GM21381 (cell line): ENCODE measurements at regions not wholly inside any gene's neighbourhood (a gene's known extent, or its start where the extent isn't known, plus 50 kb on each side); places are given as distances from the start of the nearest gene placed in this dataset.
"Not testable (repeated sequence)": the region's sequence is repeated elsewhere in the genome, so short reads cannot be mapped to it uniquely, and the experiment has no call there.

Source experiments
- ATAC-seq: cut with Tn5 transposase; IDR thresholded peaks from one replicate; pipeline ENCODE4 v1.9.1; 2021; ENCODE audit warnings: mild to moderate bottlenecking, moderate library complexity; ENCODE audit not compliant: unreplicated experiment

DNA sequence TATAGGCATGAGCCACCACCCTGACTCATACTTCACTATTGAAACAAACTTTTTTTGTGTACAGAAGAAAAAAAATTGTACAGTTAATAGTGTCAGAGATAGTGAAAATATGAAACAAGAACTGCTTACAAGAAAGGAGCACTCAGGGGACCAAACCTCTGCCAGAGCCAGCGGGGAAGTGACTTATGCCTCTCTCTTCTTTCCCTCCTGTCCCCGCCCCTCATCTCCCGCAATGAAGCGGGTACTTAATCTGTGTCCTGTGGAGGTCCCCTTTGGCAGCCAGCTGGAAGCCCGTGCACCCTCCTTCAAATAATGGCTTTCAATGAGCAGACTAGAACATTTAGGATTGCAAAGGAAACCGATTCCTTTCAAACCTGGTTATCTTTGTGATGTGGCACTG lies 51.5 kb downstream of the PPIAL4A start:
- not testable (repeated sequence) for ATAC-seq

DNA sequence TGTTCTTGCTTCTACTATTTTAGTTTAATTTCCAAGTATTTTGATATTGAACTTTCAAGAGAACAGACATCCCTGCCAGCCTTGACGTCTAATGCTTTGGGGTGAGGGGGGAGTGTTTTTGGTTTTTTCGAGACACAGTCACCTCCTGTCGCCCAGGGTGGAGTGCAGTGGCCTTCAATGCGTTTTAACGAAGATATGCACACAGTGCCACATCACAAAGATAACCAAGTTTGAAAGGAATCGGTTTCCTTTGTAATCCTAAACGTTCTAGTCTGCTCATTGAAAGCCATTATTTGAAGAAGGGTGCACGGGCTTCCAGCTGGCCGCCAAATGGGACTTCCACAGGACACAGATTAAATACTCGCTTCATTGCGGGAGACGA lies 52.3 kb downstream of the PPIAL4A start:
- ATAC-seq = not testable (repeated sequence)

DNA sequence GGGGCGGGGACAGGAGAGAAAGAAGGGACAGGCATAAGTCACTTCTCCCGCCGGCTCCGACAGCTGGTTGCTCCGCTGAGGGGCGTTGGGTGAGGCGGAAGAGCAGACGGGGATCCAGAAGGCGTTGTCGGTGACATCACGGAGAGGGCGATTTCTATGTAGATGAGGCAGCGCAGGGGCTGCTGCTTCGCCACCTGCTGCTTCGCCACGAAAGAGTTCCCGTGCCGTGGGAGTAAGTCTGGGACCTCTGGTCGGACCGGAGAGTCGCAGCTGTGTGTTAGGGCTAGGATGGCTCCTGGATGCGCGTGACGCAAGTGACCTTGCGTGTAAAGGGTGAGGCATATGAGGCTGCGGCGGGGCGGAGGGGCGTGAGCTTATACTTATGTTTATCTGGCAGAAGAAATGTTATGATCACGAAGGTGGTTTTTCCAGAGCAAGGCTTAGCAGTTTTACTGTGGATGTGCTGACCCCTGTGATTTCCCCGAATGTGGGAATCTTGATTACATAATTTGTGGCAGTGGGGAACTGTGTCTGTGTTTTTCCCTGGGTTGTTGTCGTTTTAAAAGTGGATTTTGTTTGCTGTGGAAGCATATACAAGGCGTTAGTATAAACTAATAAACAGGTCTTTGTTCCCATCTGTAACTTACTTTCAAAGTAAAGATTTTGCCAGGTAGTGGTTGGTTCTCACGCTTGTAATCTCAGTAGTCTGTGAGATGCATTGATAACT lies 52.8 kb downstream of the PPIAL4A start:
- peak; percentile 88 for ATAC-seq

DNA sequence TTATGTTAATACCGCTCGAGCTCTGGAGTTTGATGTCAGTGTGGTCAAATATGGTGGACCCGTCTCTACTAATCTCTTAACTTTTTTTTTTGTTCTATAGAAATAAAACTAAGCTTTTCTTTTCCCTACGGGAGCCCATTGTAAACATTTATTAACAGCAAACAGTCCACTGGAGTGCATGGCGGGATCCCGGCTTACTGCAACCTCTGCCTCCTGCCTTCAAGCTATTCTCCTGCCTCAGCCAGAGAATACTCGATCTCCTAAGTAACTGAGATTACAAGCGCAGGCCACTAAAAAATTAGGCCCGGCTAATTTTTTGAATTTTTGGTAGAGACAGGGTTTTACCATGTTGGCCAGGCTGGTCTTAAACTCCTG lies 53.4 kb downstream of the PPIAL4A start:
- not testable (repeated sequence) for ATAC-seq

DNA sequence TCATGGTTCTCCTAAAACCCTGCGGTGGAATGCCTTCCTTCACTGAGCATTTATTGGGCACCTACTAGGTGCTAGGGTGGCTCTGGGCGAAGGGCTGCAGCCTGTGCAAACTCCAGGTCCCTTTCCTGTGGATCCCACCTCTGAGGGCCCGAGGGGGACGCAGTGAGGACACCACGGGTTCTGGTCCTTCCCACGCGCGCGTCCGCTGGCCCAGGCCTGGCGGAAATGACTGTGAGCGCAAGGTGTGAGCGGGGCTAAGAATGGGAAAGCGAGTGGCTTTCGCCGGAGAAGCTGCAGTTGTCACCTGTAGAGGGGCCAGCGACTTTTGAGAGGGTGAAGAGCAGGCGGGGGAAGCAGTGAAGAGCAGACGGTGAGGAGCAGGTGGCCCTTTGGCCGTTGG lies 55.1 kb downstream of the PPIAL4A start:
- not testable (repeated sequence) for ATAC-seq

DNA sequence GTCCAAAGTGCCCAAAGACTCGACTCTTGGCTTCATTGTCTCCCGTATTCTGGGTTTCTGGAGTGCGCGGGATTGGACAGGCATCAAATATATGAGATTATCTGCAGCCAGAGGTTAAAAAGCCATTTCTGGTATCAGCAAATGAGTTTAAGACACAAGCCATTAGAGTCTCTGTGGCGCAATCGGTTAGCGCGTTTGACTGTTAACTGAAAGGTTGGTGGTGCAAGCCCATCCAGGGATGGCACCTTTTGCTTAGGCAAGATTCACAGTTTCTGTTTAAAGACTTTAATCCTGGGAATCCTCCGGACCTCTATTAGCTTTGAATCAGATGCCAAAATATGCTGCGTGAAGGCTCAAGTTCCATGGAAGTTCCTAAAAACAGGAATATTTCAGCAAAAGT lies 55.6 kb downstream of the PPIAL4A start:
- not testable (repeated sequence) for ATAC-seq

DNA sequence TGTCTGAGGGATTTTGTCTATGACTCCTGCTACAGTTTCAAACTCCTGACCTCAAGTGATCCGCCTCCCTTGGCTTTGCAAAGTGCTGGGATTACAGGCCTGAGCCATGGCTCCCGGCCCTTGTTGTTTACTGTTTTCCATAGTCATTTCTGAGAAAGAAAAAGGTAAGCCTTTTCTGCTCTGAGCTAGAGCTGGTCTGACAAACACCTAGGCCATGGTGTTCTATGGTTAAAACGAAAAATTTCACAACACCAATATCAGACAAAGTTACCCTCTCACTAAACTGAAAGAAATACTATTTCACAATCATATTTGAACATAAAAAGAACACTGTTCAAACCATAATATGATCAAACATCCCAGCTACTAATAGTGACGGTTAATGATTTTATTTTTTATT lies 57.5 kb downstream of the PPIAL4A start:
- ATAC-seq = not testable (repeated sequence)

DNA sequence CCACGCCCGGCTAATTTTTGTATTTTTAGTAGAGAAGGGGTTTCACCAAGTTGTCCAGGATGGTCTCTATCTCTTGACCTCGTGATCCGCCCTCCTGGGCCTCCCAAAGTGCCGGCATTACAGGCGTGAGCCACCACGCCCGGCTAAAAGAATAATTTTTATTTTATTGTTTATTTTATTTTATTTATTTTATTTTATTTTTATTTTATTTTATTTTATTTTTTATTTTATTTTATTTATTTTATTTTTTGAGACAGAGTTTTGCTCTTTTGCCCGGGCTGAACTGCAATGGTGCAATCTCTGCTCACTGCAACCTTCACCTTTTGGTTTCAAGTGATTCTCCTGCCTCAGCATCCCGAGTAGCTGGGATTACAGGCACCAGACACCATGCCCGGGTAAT lies 60.2 kb downstream of the PPIAL4A start:
- ATAC-seq = not testable (repeated sequence)

DNA sequence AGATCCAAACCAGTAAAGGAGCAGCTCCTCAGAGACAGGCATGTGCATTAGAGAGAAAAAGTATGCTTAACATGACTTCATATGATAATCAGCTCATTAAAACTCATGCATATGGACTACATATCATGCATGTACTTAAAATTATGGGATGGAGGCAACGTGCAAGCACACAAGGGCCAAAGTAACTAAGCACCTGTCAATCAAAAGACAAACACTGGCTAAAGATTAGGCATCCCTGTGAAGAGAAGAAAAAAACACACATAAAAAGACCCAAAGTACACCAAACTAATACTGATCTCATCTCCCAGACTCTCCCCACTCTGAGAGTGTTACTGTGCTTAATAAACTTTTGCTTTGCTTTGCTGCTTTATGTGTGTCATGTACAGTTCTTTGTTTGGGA lies 61.1 kb downstream of the PPIAL4A start:
- not testable (repeated sequence) for ATAC-seq

DNA sequence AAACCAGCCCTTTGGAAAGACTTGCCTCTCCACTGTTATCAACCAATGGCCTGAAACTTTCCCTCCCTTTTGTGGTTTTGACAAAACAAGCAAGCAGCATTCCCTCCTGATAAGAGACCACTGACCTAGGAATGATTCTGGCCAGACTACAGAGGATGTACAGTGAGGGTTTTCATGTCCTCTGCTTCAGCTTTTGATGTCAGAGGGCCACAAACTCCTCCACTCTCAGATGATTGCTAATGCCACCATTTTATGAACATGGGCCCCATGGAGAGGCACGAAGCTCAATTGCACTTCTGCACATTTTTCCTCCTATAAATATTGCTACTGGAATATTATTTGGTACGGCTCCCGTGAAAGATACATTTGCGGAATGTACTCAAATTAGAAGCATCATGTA lies 61.5 kb downstream of the PPIAL4A start:
- ATAC-seq = not testable (repeated sequence)

DNA sequence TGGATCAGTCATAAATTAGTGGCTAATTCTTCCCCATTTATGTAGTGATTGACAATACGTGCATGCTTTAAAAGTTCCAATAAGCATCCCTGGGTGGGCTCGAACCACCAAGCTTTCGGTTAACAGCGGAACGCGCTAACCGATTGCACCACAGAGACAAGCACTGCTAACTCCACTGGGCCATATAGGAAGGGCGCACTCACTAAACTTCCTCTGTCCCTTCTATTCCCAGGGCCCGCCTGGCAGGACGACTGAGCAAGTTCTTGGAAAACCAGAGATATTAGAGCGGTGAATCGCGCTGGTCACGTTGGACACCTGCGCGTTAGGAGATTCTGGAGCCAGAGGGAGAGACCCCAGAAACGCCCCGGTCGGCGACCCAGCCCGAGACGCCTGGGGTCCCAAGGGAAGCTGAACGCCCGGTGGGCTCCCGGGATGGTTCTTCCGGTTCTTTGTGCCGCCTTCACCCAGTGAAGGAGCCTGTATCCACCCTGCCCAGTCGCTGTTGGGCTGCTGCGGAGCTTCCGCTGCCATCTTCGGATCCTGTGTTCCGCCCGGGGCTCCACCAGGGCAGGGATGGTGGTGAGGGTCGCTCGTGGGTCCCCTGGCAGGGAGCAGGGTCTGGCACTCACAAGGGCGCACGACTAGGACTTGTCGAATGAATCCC lies 62.8 kb downstream of the PPIAL4A start:
- not testable (repeated sequence) for ATAC-seq

DNA sequence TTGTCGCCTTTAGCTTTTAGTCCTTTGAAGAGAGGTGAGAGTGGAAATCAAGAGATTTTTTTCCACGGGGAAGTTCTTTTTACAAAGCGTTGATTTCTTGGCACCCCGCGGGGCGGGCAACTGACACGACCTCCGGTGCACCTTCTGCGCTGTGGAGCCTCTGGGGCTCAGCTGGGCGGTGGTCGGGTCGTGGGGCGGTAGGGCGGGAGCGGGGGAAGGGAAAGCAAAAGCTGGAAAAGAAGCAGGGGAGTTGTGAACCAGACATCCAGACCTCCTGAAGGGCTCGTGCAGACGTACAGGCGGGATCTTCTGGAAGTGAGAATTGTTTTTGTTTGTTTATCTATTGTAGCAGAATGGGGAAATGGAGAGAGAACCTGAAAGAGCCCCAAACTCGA lies 63.3 kb downstream of the PPIAL4A start:
- ATAC-seq = not testable (repeated sequence)

DNA sequence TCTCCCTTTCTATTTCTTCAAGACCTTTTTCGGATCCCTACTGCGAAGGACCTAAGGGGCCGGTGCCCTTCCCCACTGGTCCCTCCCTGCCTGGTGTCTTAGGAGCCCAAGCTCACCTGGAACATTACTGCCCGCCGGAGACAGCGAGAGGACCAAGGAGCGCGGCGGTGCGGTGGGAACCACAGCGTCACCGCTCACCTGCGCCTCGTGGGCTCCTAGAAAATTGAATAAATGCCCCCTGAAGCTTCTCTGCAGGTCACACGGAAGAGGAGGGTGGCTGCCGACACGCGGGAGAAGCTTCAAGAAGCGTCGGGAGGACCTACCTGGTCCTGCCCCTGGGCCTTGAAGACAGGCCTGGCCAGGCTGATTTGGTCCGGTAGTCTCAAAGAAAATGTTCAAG lies 65.2 kb downstream of the PPIAL4A start:
- no peak for ATAC-seq

DNA sequence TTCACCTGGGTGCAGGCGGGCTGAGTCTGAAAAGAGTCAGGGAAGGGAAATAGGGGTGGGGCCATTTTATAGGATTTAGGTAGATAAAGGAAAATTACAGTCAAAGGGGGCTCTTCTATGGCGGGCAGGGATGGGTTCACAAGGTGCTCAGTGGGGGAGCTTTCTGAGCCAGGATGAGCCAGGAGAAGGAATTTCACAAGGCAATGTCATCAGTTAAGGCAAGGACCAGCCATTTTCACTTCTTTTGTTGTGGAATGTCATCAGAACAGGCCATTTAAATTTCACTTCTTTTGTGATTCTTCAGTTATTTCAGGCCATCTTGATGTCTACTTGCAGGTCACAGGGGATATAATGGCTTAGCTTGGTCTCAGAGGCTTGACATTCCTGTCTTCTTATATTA lies 66.4 kb downstream of the PPIAL4A start:
- ATAC-seq = not testable (repeated sequence)

DNA sequence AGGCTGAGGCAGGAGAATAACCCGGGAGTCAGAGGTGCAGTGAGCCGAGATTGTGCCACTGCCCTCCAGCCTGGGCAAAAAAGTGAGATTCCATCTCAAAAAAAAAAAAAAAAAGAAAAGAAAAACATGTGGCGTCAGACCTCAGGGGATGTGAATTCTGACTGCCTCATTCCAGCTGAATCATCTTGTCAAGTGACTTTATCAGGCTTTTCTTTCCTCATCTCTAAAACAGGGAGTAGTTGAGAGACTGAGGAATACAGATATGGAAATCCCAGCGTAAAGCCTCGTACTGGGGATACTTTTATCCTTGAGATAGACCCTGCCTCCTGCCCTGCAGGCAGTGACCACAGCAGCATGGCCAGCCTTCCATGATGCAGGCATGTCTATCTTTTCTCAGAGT lies 76.4 kb downstream of the PPIAL4A start:
- ATAC-seq = not testable (repeated sequence)

DNA sequence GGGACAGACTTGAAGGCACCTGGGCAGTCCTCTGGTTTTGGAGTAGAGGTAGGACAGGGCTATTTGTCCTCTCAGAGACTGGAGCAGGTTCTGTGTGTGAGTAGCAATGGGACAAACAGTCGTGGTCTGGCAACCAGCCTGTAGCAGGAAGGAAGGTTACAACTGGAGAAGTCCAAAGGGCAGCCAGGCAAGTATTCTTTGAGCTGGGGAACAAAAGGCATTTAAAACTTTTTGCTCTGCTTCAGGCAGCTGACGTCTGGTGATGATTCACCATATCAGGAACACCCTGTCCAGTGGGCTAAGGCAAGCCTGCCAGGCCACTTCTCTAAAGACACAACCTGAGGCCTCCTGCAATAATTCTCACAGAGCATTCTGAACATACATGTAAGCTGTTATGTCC lies 83.3 kb downstream of the PPIAL4A start:
- not testable (repeated sequence) for ATAC-seq

DNA sequence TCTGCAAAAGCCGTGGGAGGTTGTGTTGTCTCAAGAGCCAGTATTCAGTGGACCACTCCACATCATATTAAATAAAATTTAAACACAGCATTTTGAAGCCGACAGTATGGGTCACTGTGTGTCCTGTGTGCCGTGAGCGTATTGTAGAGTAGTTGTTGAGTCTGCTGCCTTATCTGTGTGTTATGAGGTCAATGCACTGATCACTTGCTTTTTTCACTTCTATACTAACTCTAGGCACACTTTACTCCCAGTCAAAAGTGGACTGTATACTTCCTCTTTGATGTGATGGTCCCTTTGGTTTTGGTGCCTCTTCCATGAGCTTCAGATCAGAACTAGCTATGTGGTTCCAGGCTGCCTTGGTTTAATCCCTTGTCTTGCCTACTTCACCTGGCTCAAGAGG lies 84.3 kb downstream of the PPIAL4A start:
- ATAC-seq = not testable (repeated sequence)

DNA sequence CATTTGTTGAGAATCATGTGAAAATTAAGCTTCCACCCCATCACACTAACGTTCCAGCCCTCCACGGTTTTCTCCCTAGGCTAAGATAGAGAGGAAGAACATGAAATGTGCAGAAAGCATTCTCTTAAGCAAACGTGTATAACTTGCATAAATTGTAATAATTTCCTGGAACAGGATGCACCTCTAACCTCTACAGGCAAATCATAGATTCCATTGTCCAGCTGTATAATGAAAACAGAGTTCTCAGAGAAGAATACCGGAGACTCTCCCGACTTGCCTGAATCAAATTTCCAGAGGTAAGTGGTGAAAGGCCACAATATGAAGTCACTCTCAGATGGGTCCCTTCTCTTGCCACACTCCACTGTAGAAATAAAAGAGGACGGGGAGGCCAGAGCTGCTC lies 87.7 kb downstream of the PPIAL4A start:
- ATAC-seq = not testable (repeated sequence)

DNA sequence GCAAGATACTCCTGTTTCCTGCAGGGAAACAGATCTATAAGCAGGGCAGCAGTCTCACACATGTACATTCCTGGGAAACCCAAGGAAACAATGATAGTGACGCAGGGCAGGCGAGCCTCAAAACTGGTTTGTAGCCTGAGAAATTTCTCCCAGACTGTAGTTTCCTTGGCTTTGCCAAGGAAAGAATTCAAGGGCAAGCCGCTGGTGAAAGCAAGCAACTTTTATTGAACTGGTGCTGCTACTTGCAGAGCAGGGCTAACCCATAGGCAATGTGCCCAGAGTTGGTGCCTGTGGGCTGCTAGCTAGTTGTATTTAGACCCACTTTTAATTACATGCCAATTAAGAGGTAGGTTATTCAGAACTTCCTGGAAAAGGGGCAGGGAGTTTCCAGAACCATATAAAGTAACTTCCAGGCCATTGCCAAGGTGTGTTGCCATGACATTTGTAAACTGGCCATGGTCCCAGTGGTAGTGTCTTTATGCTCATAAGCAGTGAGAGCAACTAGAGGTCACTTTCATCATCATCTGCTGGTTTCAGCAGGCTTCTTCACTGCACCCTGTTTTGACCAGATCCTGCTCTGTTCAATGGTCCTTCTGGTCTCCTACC lies 92.0 kb downstream of the PPIAL4A start:
- ATAC-seq = not testable (repeated sequence)

DNA sequence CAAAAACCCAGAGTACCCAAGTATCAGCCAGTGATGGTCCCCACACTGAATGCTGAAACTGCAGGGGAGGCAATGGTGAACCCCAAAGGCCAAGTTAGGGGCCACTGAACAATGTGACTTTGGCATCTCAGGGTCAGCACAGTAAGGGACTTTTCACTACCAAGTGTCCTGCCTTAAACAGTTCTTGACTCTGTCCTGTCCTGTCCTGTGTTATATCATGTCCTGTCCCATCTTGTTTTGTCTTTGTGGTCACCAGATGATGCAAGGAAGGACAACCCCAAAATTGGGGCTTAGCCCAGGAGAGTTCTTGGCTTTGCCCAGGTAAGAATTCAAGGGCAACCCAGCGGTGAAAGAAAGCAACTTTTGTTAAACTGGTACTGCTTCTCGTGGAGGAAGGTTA lies 105.0 kb downstream of the PPIAL4A start:
- ATAC-seq = not testable (repeated sequence)

DNA sequence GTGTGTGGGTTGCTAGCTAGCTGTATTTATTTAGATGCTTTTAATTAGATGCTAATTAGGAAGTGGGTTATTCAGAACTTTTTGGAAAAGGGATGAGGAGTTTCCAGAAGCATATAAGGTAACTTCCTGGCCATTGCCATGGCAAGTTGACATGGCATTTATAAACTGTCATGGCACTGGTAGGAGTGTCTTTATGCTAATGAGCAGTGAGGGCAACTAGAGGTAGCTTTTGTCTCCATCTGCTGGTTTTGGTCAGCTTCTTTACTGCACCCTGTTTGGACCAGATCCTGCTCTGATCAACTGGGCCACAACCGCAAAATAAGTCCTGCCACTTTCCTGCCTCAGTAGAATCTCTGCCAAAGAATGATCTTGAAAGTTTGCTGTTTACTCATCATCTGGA lies 105.5 kb downstream of the PPIAL4A start:
- not testable (repeated sequence) for ATAC-seq

DNA sequence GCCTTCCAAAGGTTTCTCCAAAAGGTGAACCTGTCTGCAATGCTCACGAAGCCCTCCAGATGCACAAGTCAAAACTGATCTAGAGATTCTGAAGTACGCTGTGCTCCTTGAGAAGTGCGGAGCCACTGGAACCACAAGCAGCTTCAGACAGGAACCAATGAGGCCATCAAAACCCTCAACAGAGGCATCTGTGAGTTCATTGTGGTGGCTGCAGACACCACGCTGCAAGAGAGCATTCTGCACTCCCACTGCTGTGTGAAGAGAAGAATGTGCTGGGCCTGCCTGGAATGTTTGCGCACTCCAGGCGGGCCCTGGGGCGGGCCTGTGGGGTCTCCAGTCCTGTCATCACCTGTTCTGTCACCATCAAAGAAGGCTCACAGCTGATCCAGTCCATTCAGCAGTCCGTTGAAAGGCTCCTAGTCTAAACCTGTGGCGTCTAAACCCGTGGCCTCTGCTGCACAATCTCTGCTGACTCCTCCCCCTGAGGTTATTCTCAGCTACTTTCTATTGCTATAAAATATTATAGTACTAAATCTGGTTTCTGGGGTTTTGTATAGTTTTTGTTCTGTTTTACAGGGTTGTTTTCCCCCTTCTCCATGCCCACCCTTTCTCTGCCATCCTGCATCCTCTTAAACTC lies 111.6 kb downstream of the PPIAL4A start:
- not testable (repeated sequence) for ATAC-seq
